ENCODE measurements at regions not wholly inside any gene's neighbourhood (a gene's known extent, or its start where the extent isn't known, plus 50 kb on each side); places are given as distances from the start of the nearest gene placed in this dataset.
A peak's percentile ranks its signal among the peaks of the same experiment; 100 is the strongest.

- Histone ChIP-seq H3K9me3 (peaks cover 0 to 10% (median 1%) of the 10 kb centered on the region in 12 donors), H3K27me3 (no peaks in the 10 kb centered on the region), H3K27ac (no peak overlapping the region), H3K4me1 (peaks cover 0 to 10% (median 0%) of the 10 kb centered on the region in 12 donors), H3K4me3 (no peak overlapping the region), H3K36me3 (no peaks in the 10 kb centered on the region)
- TF ChIP-seq POLR2A (IDR thresholded peaks at IDR 0.05) (no peak), CTCF (IDR thresholded peaks at IDR 0.05) (no peak)
- DNase-seq (no peak), ATAC-seq (no peak)
- intact Hi-C loops (cut with DNase I), result loop anchor here in 1 of 10 donors (10.0 kb wide), 1 partner anchor 135 kb away; no protein-coding TSS in a partner anchor
- 92 to 98% (median 96%) methylated on average over 4 of the region's 4 CpGs for WGBS, 4 donors
These were observed 77.6 kb upstream of the SORBS2 start for GRCh38 chr4:185889585-185889984.

DNA sequence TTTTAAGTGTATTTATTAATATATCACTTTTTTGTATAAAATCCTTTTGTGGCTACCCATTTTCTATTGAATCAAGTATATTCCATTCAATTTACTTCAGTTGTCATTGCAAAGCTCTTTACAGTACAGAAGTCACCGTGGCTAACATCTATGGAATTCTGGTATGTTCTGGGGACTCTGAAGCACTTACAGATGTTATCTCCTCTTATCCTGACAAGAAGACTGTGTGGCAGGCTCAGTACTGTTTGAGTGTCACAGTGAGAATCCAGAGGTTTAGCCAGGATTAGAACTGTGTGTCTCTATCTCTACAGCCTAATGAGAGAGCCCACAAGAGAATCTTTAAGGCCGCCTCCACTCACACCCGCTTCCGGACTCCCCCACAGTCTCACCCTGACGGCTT is 78.2 kb upstream of the SORBS2 start:
- WGBS, 4 donors, result 62 to 81% (median 74%) methylated on average over 5 of the region's 5 CpGs
- intact Hi-C loops (cut with DNase I), result loop anchor here in 3 of 10 donors (5.0 to 10.0 kb wide), 2 partner anchors 125 to 127 kb away; no protein-coding TSS in a partner anchor

DNA sequence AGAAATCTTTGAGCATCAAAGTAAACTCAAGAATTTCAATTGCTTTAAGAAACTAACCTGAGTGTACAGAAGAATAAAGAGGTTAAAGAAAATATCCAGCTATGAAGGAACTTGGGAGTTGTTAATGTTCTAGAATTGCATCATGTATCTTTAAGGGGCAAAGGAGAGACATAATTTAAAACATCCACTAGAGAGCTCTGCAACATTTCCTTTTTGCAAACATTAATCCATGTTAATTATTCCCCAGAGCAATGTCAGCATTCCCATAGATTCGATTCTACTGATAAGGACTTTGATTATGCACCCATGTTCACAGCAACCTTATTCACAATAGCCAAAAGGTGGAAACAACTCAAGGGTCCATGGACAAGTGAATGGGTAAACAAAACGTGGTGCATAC is 80.2 kb upstream of the SORBS2 start:
- peak in 1 of 4 donors; percentile 11 for ATAC-seq
- Histone ChIP-seq H3K27ac (no peak overlapping the region), H3K9me3 (peaks cover 0 to 10% (median 1%) of the 10 kb centered on the region in 12 donors), H3K27me3 (no peaks in the 10 kb centered on the region), H3K36me3 (no peaks in the 10 kb centered on the region), H3K4me3 (no peak overlapping the region), H3K4me1 (peaks cover 0 to 10% (median 0%) of the 10 kb centered on the region in 12 donors)
- intact Hi-C loops (cut with DNase I), result loop anchor here in 3 of 10 donors (5.0 to 10.0 kb wide), 2 partner anchors 123 to 125 kb away; no protein-coding TSS in a partner anchor
- peak in 2 of 12 donors; percentile 16 to 26 for TF ChIP-seq CTCF (IDR thresholded peaks at IDR 0.05)
- TF ChIP-seq POLR2A (IDR thresholded peaks at IDR 0.05), result no peak
- DNase-seq, result no peak
- WGBS, 4 donors, result 38 to 48% (median 43%) methylated on average over 2 of the region's 2 CpGs

More for the DNA sequence above, 78.2 kb upstream of the SORBS2 start:
- H3K27me3 ChIP-seq, result no peaks in the 10 kb centered on the region
- no peak overlapping the region for H3K4me3 ChIP-seq
- DNase-seq (no peak), ATAC-seq (no peak)
- no peak overlapping the region for H3K27ac ChIP-seq
- no peaks in the 10 kb centered on the region for H3K36me3 ChIP-seq
- H3K4me1 ChIP-seq, result peaks cover 0 to 10% (median 0%) of the 10 kb centered on the region in 12 donors
- TF ChIP-seq POLR2A (IDR thresholded peaks at IDR 0.05), result no peak
- TF ChIP-seq CTCF (IDR thresholded peaks at IDR 0.05), result no peak
- H3K9me3 ChIP-seq, result peaks cover 0 to 10% (median 1%) of the 10 kb centered on the region in 12 donors

- ATAC-seq, result no peak
- intact Hi-C loops (cut with DNase I), result loop anchor here in 3 of 10 donors (5.0 to 10.0 kb wide), 2 partner anchors 121 to 124 kb away; no protein-coding TSS in a partner anchor
- 89 to 95% (median 94%) methylated on average over 4 of the region's 4 CpGs for WGBS, 4 donors
These were observed 81.5 kb upstream of the SORBS2 start for GRCh38 chr4:185893500-185893899.

More at GRCh38 chr4:185893500-185893899, 81.5 kb upstream of the SORBS2 start:
- no peak for DNase-seq
- Histone ChIP-seq H3K27ac (no peak overlapping the region), H3K4me1 (peaks cover 0 to 10% (median 0%) of the 10 kb centered on the region in 12 donors), H3K27me3 (no peaks in the 10 kb centered on the region), H3K36me3 (no peaks in the 10 kb centered on the region), H3K9me3 (peaks cover 0 to 4% (median 0%) of the 10 kb centered on the region in 12 donors), H3K4me3 (no peak overlapping the region)
- TF ChIP-seq CTCF (IDR thresholded peaks at IDR 0.05) (no peak), POLR2A (IDR thresholded peaks at IDR 0.05) (no peak)

Data from heart left ventricle (tissue), 16 donors.